ENCODE measurements at regions not wholly inside any gene's neighbourhood (a gene's known extent, or its start where the extent isn't known, plus 50 kb on each side); places are given as distances from the start of the nearest gene placed in this dataset.

GRCh38 chr6:156701966-156702365 lies 75.2 kb upstream of the ARID1B start:
- no peak for TF ChIP-seq CTCF (IDR thresholded peaks at IDR 0.05; ENCODE audit: insufficient read depth, low read length, severe bottlenecking)
- no peak for FAIRE-seq
- Histone ChIP-seq H3K4me3 (ENCODE audit: low read depth, low read length) (no peak overlapping the region), H3K36me3 (ENCODE audit: control insufficient read depth, insufficient read depth, low read length) (no peaks in the 10 kb centered on the region), H3K27me3 (ENCODE audit: control insufficient read depth, insufficient read depth, low read length) (no peaks in the 10 kb centered on the region)
- no peak for DNase-seq (ENCODE audit: low read depth)

- FAIRE-seq (no peak), DNase-seq (ENCODE audit: low read depth) (no peak)
- TF ChIP-seq CTCF (IDR thresholded peaks at IDR 0.05; ENCODE audit: insufficient read depth, low read length, severe bottlenecking) = no peak
- Histone ChIP-seq H3K4me3 (ENCODE audit: low read depth, low read length) (no peak overlapping the region), H3K27me3 (ENCODE audit: control insufficient read depth, insufficient read depth, low read length) (no peaks in the 10 kb centered on the region), H3K36me3 (ENCODE audit: control insufficient read depth, insufficient read depth, low read length) (no peaks in the 10 kb centered on the region)
These were observed 76.6 kb upstream of the ARID1B start for GRCh38 chr6:156700440-156701057.

DNA sequence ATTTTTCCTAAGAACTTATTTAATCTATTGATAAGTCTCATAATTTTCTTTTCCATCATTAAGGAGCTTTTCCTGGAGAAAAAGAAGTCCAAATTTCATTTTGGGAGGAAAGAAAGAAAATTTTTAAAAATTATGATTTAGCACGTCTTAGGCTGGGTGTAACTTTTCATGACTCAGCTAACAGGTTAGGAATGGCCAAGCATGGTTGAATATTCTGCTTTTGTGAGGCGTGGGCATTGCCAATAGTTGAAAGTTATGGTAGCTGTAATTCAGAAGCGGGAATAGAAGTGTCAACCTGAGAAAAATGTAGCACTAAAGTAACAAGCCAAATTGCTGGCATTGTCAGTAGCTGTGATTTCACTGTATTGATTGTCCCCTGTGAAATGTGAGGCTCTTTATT lies 77.2 kb upstream of the ARID1B start:
- no peak for TF ChIP-seq CTCF (IDR thresholded peaks at IDR 0.05; ENCODE audit: insufficient read depth, low read length, severe bottlenecking)
- Histone ChIP-seq H3K4me3 (ENCODE audit: low read depth, low read length) (no peak overlapping the region), H3K27me3 (ENCODE audit: control insufficient read depth, insufficient read depth, low read length) (no peaks in the 10 kb centered on the region), H3K36me3 (ENCODE audit: control insufficient read depth, insufficient read depth, low read length) (no peaks in the 10 kb centered on the region)
- FAIRE-seq (no peak), DNase-seq (ENCODE audit: low read depth) (no peak)

DNA sequence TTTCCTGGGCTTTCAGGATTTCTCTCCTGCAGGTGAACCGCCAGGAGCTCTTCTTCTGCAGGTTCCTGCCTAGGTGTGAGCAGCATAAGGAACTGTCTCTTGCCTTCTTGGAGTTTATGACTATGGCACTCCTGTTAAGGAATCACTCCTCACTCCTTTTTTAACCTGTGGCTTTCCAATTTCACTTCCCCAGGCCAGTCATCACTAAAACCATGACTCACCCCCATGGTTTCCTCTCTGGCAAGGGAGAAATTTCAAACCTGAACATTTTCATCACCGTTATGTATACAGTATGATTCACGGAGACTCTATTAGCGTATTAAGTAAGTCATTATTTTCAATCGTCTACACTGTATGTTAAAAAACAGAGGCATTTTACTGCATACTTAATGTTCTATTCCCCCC lies 78.2 kb upstream of the ARID1B start:
- Histone ChIP-seq H3K4me3 (ENCODE audit: low read depth, low read length) (no peak overlapping the region), H3K36me3 (ENCODE audit: control insufficient read depth, insufficient read depth, low read length) (no peaks in the 10 kb centered on the region), H3K27me3 (ENCODE audit: control insufficient read depth, insufficient read depth, low read length) (no peaks in the 10 kb centered on the region)
- FAIRE-seq (peak; percentile 28), DNase-seq (ENCODE audit: low read depth) (peak; percentile 99)
- TF ChIP-seq CTCF (IDR thresholded peaks at IDR 0.05; ENCODE audit: insufficient read depth, low read length, severe bottlenecking) = no peak

DNA sequence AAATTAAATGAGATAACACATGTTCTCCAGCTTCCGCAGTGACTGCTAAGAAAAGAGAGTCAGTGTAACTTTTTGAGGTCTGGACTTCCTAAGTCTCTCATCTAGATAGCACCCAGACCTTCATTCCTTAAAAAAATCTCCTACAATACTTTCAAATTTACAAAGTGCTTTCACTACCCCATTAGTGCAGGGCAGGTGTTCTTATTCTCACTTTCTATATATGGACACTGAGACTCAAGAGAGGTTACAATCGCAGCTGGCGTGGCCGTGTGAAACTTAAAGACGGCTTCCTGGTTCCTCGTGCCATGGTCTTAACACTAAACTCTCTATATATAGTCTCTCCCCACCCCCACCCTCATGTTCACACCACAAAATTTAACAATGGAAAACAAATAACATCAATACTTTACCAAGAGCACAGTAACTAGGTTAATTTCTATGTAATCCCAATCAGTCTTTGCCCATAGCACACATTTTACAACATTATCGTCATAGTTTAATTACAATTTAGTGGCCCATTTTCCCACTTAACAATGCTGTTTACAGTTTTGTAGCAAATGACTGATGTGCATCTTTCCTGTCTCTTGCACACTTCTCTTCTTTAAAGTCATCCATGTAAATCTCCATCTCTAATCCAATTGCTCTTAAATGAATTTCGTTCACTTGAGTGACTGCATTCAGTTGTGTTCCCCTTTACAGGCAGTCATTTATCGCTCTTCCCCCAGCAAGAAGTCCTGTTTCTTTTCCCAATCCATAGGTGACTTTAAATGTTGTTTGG lies 78.8 kb upstream of the ARID1B start:
- Histone ChIP-seq H3K27me3 (ENCODE audit: control insufficient read depth, insufficient read depth, low read length) (no peaks in the 10 kb centered on the region), H3K36me3 (ENCODE audit: control insufficient read depth, insufficient read depth, low read length) (no peaks in the 10 kb centered on the region), H3K4me3 (ENCODE audit: low read depth, low read length) (no peak overlapping the region)
- TF ChIP-seq CTCF (IDR thresholded peaks at IDR 0.05; ENCODE audit: insufficient read depth, low read length, severe bottlenecking) = no peak
- no peak for DNase-seq (ENCODE audit: low read depth)
- FAIRE-seq = no peak
